Transverse colon (tissue), 4 donors: ENCODE measurements at regions not wholly inside any gene's neighbourhood (a gene's known extent, or its start where the extent isn't known, plus 50 kb on each side); places are given as distances from the start of the nearest gene placed in this dataset.

Experiments
- CTCF ChIP-seq, 5 experiments: fragments of 200-600 bp in 3 of 5; fragments of 450-650 bp in 2 of 5; sonication (generic) in 3 of 5; IDR thresholded peaks; 1 replicate in 2 of 5; 2 replicates in 3 of 5; pipeline ENCODE4 v1.5.1; 2016 to 2017; ENCODE audit warnings: antibody characterized with exemption in 5 of 5, inconsistent platforms in 3 of 5, mild to moderate bottlenecking in 2 of 5, moderate library complexity in 1 of 5
- EP300 ChIP-seq: sonication (generic); formaldehyde crosslinking; IDR thresholded peaks from one replicate; pipeline ENCODE4 v1.6.1; 2017; ENCODE audit warnings: antibody characterized with exemption, low read depth
- POLR2A ChIP-seq: fragments of 450-650 bp; IDR thresholded peaks from one replicate; pipeline ENCODE4 v1.6.1; 2016; ENCODE audit warnings: antibody characterized with exemption, mild to moderate bottlenecking, moderate library complexity
- POLR2AphosphoS5 ChIP-seq, 3 donors: sonication (generic); formaldehyde crosslinking; IDR thresholded peaks; one replicate each; pipeline ENCODE4 v1.6.1; 2016; ENCODE audit warnings: antibody characterized with exemption in 3 of 3

GRCh38 chr12:81976661-81977060 is 217.5 kb upstream of the PPFIA2 start:
- TF ChIP-seq POLR2AphosphoS5 (IDR thresholded peaks at IDR 0.05) (no peak), CTCF (IDR thresholded peaks at IDR 0.05) (no peak), POLR2A (no peak), EP300 (no peak)
